Body of pancreas (tissue), 4 donors: ENCODE measurements at regions not wholly inside any gene's neighbourhood (a gene's known extent, or its start where the extent isn't known, plus 50 kb on each side); places are given as distances from the start of the nearest gene placed in this dataset.

Source experiments
- ATAC-seq: fragments of 150-250 bp; one replicate; pipeline ENCODE4 v1.9.1; 2016
- DNase-seq, 4 donors: peaks; one replicate each; pipeline ENCODE4 v3.0.0-alpha.2; 2019
- H3K27ac ChIP-seq, 4 donors: fragments of 200-600 bp; sonication (generic); 1 replicate in 3 of 4; 2 replicates in 1 of 4; pipeline versions ENCODE4 v1.5.1 to v1.6.1; 2016 to 2019; ENCODE audit warnings: mild to moderate bottlenecking in 1 of 4, mixed read lengths in 1 of 4, moderate library complexity in 1 of 4
- H3K27me3 ChIP-seq, 2 donors: fragments of 200-600 bp; sonication (generic); one replicate each; pipeline ENCODE4 v1.6.0; 2016; ENCODE audit warnings: mild to moderate bottlenecking in 1 of 2
- H3K36me3 ChIP-seq, 2 donors: fragments of 200-600 bp; sonication (generic); replicated peaks in 1 of 2; 2 replicates each; pipeline ENCODE4 v1.5.1; 2016; ENCODE audit warnings: low read depth in 2 of 2; ENCODE audit not compliant: insufficient read depth in 1 of 2
- H3K4me1 ChIP-seq: fragments of 200-600 bp; sonication (generic); one replicate; pipeline ENCODE4 v1.6.0; 2016
- H3K4me3 ChIP-seq, 2 donors: fragments of 200-600 bp; sonication (generic); 1 replicate in 1 of 2; 2 replicates in 1 of 2; pipeline ENCODE4 v1.5.1; 2016 to 2019
- H3K9me3 ChIP-seq, 3 donors: fragments of 200-600 bp; sonication (generic); 1 replicate in 2 of 3; 2 replicates in 1 of 3; pipeline ENCODE4 v1.5.1; 2016
- CTCF ChIP-seq, 7 experiments: fragments of 450-650 bp in 4 of 7; fragments of 200-600 bp in 3 of 7; sonication (generic) in 3 of 7; IDR thresholded peaks; one replicate each; pipeline ENCODE4 v1.5.1; 2016 to 2019; ENCODE audit warnings: antibody characterized with exemption in 7 of 7
- POLR2A ChIP-seq, 3 donors: fragments of 450-650 bp; IDR thresholded peaks; one replicate each; pipeline ENCODE4 v1.6.1; 2016; ENCODE audit warnings: antibody characterized with exemption in 3 of 3, mild to moderate bottlenecking in 2 of 3
- WGBS, 2 donors: methylation state at CpG; one replicate each; pipeline ENCODE4 v1.1.5; 2017; 5-methylcytosine and 5-hydroxymethylcytosine counted together
- intact Hi-C: fragments of 100-400 bp; cut with DNase I; formaldehyde crosslinking; loops from one replicate; pipeline ENCODE4 v1.15.1; 2023

- Histone ChIP-seq H3K36me3 (no peaks in the 10 kb centered on the region), H3K27me3 (no peaks in the 10 kb centered on the region), H3K4me1 (no peaks in the 10 kb centered on the region), H3K27ac (peak overlapping the region in 1 of 4 donors; percentile 9), H3K4me3 (no peak overlapping the region), H3K9me3 (no peaks in the 10 kb centered on the region)
- intact Hi-C loops: no loop called here
- ATAC-seq: peak; percentile 47
- TF ChIP-seq POLR2A (IDR thresholded peaks at IDR 0.05) (no peak), CTCF (IDR thresholded peaks at IDR 0.05) (no peak)
- 34 to 40% methylated on average over 7 of the region's 7 CpGs for WGBS, 2 donors
- no peak for DNase-seq
Measured at GRCh38 chr9:115672477-115673316, 480.9 kb upstream of the PAPPA start.

- WGBS, 2 donors: 83% methylated on average over 3 of the region's 3 CpGs
- Histone ChIP-seq H3K36me3 (no peaks in the 10 kb centered on the region), H3K27me3 (no peaks in the 10 kb centered on the region), H3K9me3 (no peaks in the 10 kb centered on the region), H3K4me1 (no peaks in the 10 kb centered on the region), H3K4me3 (no peak overlapping the region), H3K27ac (no peak overlapping the region)
- ATAC-seq: no peak
- intact Hi-C loops: no loop called here
- TF ChIP-seq POLR2A (IDR thresholded peaks at IDR 0.05) (no peak), CTCF (IDR thresholded peaks at IDR 0.05) (no peak)
- no peak for DNase-seq
Measured at GRCh38 chr9:115673599-115673998, 480.0 kb upstream of the PAPPA start.

GRCh38 chr9:115674091-115674490 is 479.5 kb upstream of the PAPPA start:
- no peak for ATAC-seq
- Histone ChIP-seq H3K9me3 (no peaks in the 10 kb centered on the region), H3K27ac (no peak overlapping the region), H3K4me1 (no peaks in the 10 kb centered on the region), H3K4me3 (no peak overlapping the region), H3K36me3 (no peaks in the 10 kb centered on the region), H3K27me3 (no peaks in the 10 kb centered on the region)
- TF ChIP-seq POLR2A (IDR thresholded peaks at IDR 0.05): no peak
- no peak for TF ChIP-seq CTCF (IDR thresholded peaks at IDR 0.05)
- 0 to 40% methylated on average over 1 of the region's 1 CpG for WGBS, 2 donors
- intact Hi-C loops: no loop called here
- DNase-seq: no peak

- no peak for ATAC-seq
- Histone ChIP-seq H3K27me3 (no peaks in the 10 kb centered on the region), H3K4me3 (no peak overlapping the region), H3K27ac (no peak overlapping the region), H3K9me3 (no peaks in the 10 kb centered on the region), H3K36me3 (no peaks in the 10 kb centered on the region), H3K4me1 (no peaks in the 10 kb centered on the region)
- DNase-seq: no peak
- TF ChIP-seq POLR2A (IDR thresholded peaks at IDR 0.05) (no peak), CTCF (IDR thresholded peaks at IDR 0.05) (no peak)
- intact Hi-C loops: no loop called here
- 57 to 69% methylated on average over 3 of the region's 3 CpGs for WGBS, 2 donors
Measured at GRCh38 chr9:115675834-115676233, 477.8 kb upstream of the PAPPA start.

GRCh38 chr9:115680231-115680630 is 473.4 kb upstream of the PAPPA start:
- Histone ChIP-seq H3K27me3 (no peaks in the 10 kb centered on the region), H3K36me3 (no peaks in the 10 kb centered on the region), H3K9me3 (no peaks in the 10 kb centered on the region), H3K4me3 (no peak overlapping the region), H3K27ac (no peak overlapping the region), H3K4me1 (no peaks in the 10 kb centered on the region)
- DNase-seq (no peak), ATAC-seq (no peak)
- intact Hi-C loops: no loop called here
- WGBS, 2 donors: 49 to 61% methylated on average over 1 of the region's 1 CpG
- no peak for TF ChIP-seq CTCF (IDR thresholded peaks at IDR 0.05)
- no peak for TF ChIP-seq POLR2A (IDR thresholded peaks at IDR 0.05)
